WTC11 (cell line): ENCODE measurements at regions not wholly inside any gene's neighbourhood (a gene's known extent, or its start where the extent isn't known, plus 50 kb on each side); places are given as distances from the start of the nearest gene placed in this dataset.

Source experiments
- ATAC-seq: fragments of 200-7000 bp; cut with Tn5 transposase; 2 replicates; pipeline ENCODE4 v1.10.0; 2021; ENCODE audit warnings: mild to moderate bottlenecking, moderate library complexity
- CTCF ChIA-PET: fragments of 300-600 bp; sonication (Branson Sonifier 250); formaldehyde crosslinking; loops from one replicate; lab custom pipeline; 2021; ENCODE audit warnings: antibody characterized with exemption; lab: Charles Lee
- POLR2A ChIA-PET: fragments of 350-600 bp; sonication (Branson Sonifier 250); formaldehyde crosslinking; loops from one replicate; lab custom pipeline; 2021; ENCODE audit warnings: antibody characterized with exemption; lab: Charles Lee
- DNase-seq: peaks from one replicate; pipeline ENCODE4 v3.0.0; 2021; ENCODE audit warnings: low spot score
- H3K27ac Mint-ChIP-seq: 2 replicates; pipeline ENCODE4 v1.8.0; 2021; ENCODE audit warnings: mixed read lengths
- H3K27me3 Mint-ChIP-seq: 2 replicates; pipeline ENCODE4 v1.8.0; 2021; ENCODE audit warnings: low read depth, mild to moderate bottlenecking, moderate library complexity, mixed read lengths
- H3K36me3 Mint-ChIP-seq: 2 replicates; pipeline ENCODE4 v1.8.0; 2021; ENCODE audit warnings: mixed read lengths
- H3K4me1 Mint-ChIP-seq: 2 replicates; pipeline ENCODE4 v1.8.0; 2022; ENCODE audit warnings: mixed read lengths
- H3K4me3 Mint-ChIP-seq: 2 replicates; pipeline ENCODE4 v1.8.0; 2021; ENCODE audit warnings: mild to moderate bottlenecking, moderate library complexity, mixed read lengths
- H3K9me3 Mint-ChIP-seq: 2 replicates; pipeline ENCODE4 v1.8.0; 2021; ENCODE audit warnings: mixed read lengths
- ATF2 ChIP-seq: sonication (generic); formaldehyde crosslinking; IDR thresholded peaks from 2 replicates; pipeline ENCODE4 v1.8.1; 2022; ENCODE audit warnings: low read depth, missing genetic modification reagents, borderline replicate concordance
- ATF3 ChIP-seq: sonication (generic); formaldehyde crosslinking; conservative IDR thresholded peaks from 2 replicates; pipeline ENCODE4 v1.8.1; 2022; ENCODE audit warnings: mild to moderate bottlenecking, missing genetic modification reagents
- EMX1 ChIP-seq: fragments of 250-450 bp; sonication (Bioruptor Pico); IDR thresholded peaks from 2 replicates; pipeline ENCODE4 v1.8.0; 2021; ENCODE audit warnings: mild to moderate bottlenecking
- ETV6 ChIP-seq: sonication (generic); formaldehyde crosslinking; IDR thresholded peaks from 2 replicates; pipeline ENCODE4 v1.8.1; 2022; ENCODE audit warnings: mild to moderate bottlenecking, missing genetic modification reagents
- GABPB1 ChIP-seq: sonication (generic); formaldehyde crosslinking; IDR thresholded peaks from 2 replicates; pipeline ENCODE4 v1.8.1; 2023; ENCODE audit warnings: mild to moderate bottlenecking, missing genetic modification reagents
- HMGA2 ChIP-seq: fragments of 250-450 bp; sonication (Bioruptor Pico); IDR thresholded peaks from 2 replicates; pipeline ENCODE4 v1.4.0; 2021; ENCODE audit warnings: mild to moderate bottlenecking, moderate library complexity
- KAT7 ChIP-seq: sonication (generic); formaldehyde crosslinking; IDR thresholded peaks from 2 replicates; pipeline ENCODE4 v1.8.1; 2023; ENCODE audit warnings: missing genetic modification reagents, mild to moderate bottlenecking, borderline replicate concordance
- NFATC4 ChIP-seq: fragments of 250-450 bp; sonication (Bioruptor Pico); IDR thresholded peaks from 2 replicates; pipeline ENCODE4 v1.9.0; 2021; ENCODE audit warnings: mild to moderate bottlenecking
- NFE2L1 ChIP-seq: sonication (generic); formaldehyde crosslinking; IDR thresholded peaks from 2 replicates; pipeline ENCODE4 v1.8.1; 2023; ENCODE audit warnings: missing genetic modification reagents
- PRDM15 ChIP-seq: sonication (generic); formaldehyde crosslinking; IDR thresholded peaks from 2 replicates; pipeline ENCODE4 v1.8.0; 2022; ENCODE audit warnings: missing genetic modification reagents
- PREB ChIP-seq: sonication (generic); formaldehyde crosslinking; IDR thresholded peaks from 2 replicates; pipeline ENCODE4 v1.8.1; 2022; ENCODE audit warnings: mild to moderate bottlenecking, missing genetic modification reagents, moderate library complexity, borderline replicate concordance
- RELA ChIP-seq: sonication (generic); formaldehyde crosslinking; IDR thresholded peaks from 2 replicates; pipeline ENCODE4 v1.8.1; 2022; ENCODE audit warnings: missing genetic modification reagents, mild to moderate bottlenecking, borderline replicate concordance
- SMAD4 ChIP-seq: sonication (generic); formaldehyde crosslinking; IDR thresholded peaks from 2 replicates; pipeline ENCODE4 v1.8.0; 2022; ENCODE audit warnings: mild to moderate bottlenecking, missing genetic modification reagents
- SP1 ChIP-seq: sonication (generic); formaldehyde crosslinking; conservative IDR thresholded peaks from 2 replicates; pipeline ENCODE4 v1.8.1; 2022; ENCODE audit warnings: missing genetic modification reagents
- ZBTB21 ChIP-seq: sonication (generic); formaldehyde crosslinking; IDR thresholded peaks from 2 replicates; pipeline ENCODE4 v1.8.1; 2023; ENCODE audit warnings: mild to moderate bottlenecking, missing genetic modification reagents, borderline replicate concordance
- ZNF263 ChIP-seq: sonication (generic); formaldehyde crosslinking; IDR thresholded peaks from 2 replicates; pipeline ENCODE4 v1.8.1; 2022; ENCODE audit warnings: low read depth, mild to moderate bottlenecking, moderate library complexity, missing genetic modification reagents
- ZNF396 ChIP-seq: fragments of 250-450 bp; sonication (Bioruptor Pico); IDR thresholded peaks from 2 replicates; pipeline ENCODE4 v1.8.0; 2021; ENCODE audit warnings: mild to moderate bottlenecking, moderate library complexity, borderline replicate concordance
- ZNF532 ChIP-seq: fragments of 250-450 bp; sonication (Bioruptor Pico); IDR thresholded peaks from 2 replicates; pipeline ENCODE4 v1.9.0; 2021; ENCODE audit warnings: mild to moderate bottlenecking, borderline replicate concordance
- ZNF671 ChIP-seq: fragments of 250-450 bp; sonication (Bioruptor Pico); IDR thresholded peaks from 2 replicates; pipeline ENCODE4 v1.8.0; 2021; ENCODE audit warnings: mild to moderate bottlenecking
- TF ChIP-seq, protein P1 (sequence below): sonication (generic); formaldehyde crosslinking; IDR thresholded peaks from 2 replicates; pipeline ENCODE4 v1.8.0; 2023; ENCODE audit warnings: mild to moderate bottlenecking, missing genetic modification reagents

- no peaks in the 10 kb centered on the region for H3K27me3 Mint-ChIP-seq
- no peak for DNase-seq
- H3K4me3 Mint-ChIP-seq: no peak overlapping the region
- H3K4me1 Mint-ChIP-seq: peaks cover 13% of the 10 kb centered on the region
- ChIA-PET CTCF (no interaction called here), POLR2A (no interaction called here)
- peaks cover 8% of the 10 kb centered on the region; the same call in 1 of the 2 replicates for H3K9me3 Mint-ChIP-seq
- no peaks in the 10 kb centered on the region for H3K36me3 Mint-ChIP-seq
- H3K27ac Mint-ChIP-seq: no peak overlapping the region
- TF ChIP-seq NFE2L1 (CRISPR knock-in tag): no peak
- TF ChIP-seq ZNF263 (CRISPR knock-in tag): no peak
- TF ChIP-seq ZNF671 (CRISPR knock-in tag): no peak
- TF ChIP-seq ATF2: no peak
- no peak for TF ChIP-seq SMAD4 (CRISPR knock-in tag)
- TF ChIP-seq RELA: no peak
- no peak for TF ChIP-seq ATF3
- no peak for TF ChIP-seq ZNF396 (CRISPR knock-in tag)
- TF ChIP-seq EMX1 (CRISPR knock-in tag): no peak
- TF ChIP-seq, protein P1, sequence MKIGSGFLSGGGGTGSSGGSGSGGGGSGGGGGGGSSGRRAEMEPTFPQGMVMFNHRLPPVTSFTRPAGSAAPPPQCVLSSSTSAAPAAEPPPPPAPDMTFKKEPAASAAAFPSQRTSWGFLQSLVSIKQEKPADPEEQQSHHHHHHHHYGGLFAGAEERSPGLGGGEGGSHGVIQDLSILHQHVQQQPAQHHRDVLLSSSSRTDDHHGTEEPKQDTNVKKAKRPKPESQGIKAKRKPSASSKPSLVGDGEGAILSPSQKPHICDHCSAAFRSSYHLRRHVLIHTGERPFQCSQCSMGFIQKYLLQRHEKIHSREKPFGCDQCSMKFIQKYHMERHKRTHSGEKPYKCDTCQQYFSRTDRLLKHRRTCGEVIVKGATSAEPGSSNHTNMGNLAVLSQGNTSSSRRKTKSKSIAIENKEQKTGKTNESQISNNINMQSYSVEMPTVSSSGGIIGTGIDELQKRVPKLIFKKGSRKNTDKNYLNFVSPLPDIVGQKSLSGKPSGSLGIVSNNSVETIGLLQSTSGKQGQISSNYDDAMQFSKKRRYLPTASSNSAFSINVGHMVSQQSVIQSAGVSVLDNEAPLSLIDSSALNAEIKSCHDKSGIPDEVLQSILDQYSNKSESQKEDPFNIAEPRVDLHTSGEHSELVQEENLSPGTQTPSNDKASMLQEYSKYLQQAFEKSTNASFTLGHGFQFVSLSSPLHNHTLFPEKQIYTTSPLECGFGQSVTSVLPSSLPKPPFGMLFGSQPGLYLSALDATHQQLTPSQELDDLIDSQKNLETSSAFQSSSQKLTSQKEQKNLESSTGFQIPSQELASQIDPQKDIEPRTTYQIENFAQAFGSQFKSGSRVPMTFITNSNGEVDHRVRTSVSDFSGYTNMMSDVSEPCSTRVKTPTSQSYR (CRISPR knock-in tag): no peak
- TF ChIP-seq GABPB1 (CRISPR knock-in tag): no peak
- TF ChIP-seq NFATC4 (CRISPR knock-in tag): no peak
- no peak for TF ChIP-seq SP1
- no peak for TF ChIP-seq PREB (CRISPR knock-in tag)
- TF ChIP-seq PRDM15 (CRISPR knock-in tag): no peak
- TF ChIP-seq HMGA2: no peak
- TF ChIP-seq KAT7 (CRISPR knock-in tag): no peak
- TF ChIP-seq ZNF532 (CRISPR knock-in tag): no peak
- no peak for TF ChIP-seq ZBTB21 (CRISPR knock-in tag)
- no peak for TF ChIP-seq ETV6
- ATAC-seq: no peak
Measured at GRCh38 chr5:68362331-68362730, 146.8 kb downstream of the PIK3R1 start.
